Left ventricle myocardium inferior (tissue), 1 donor: ENCODE measurements at regions not wholly inside any gene's neighbourhood (a gene's known extent, or its start where the extent isn't known, plus 50 kb on each side); places are given as distances from the start of the nearest gene placed in this dataset.

Experiments used
- DNase-seq: peaks from one replicate; pipeline ENCODE4 v3.0.0-alpha.2; 2020
- H3K27ac ChIP-seq: fragments of 200-600 bp; replicated peaks from 2 replicates; pipeline ENCODE4 v1.8.0; 2021
- H3K27me3 ChIP-seq: fragments of 200-600 bp; 2 replicates; pipeline ENCODE4 v1.8.0; 2021; ENCODE audit warnings: low read depth
- H3K36me3 ChIP-seq: fragments of 200-600 bp; 2 replicates; pipeline ENCODE4 v1.8.0; 2021
- H3K4me1 ChIP-seq: fragments of 200-600 bp; 2 replicates; pipeline ENCODE4 v1.8.0; 2021
- H3K4me3 ChIP-seq: fragments of 200-600 bp; 2 replicates; pipeline ENCODE4 v1.8.0; 2021; ENCODE audit warnings: mild to moderate bottlenecking, moderate library complexity
- H3K9me3 ChIP-seq: fragments of 200-600 bp; replicated peaks from 2 replicates; pipeline ENCODE4 v1.8.0; 2021
- CTCF ChIP-seq: fragments of 200-600 bp; IDR thresholded peaks from 2 replicates; pipeline ENCODE4 v1.8.0; 2021; ENCODE audit warnings: antibody characterized with exemption, mild to moderate bottlenecking, borderline replicate concordance
- intact Hi-C: fragments of 100-400 bp; cut with micrococcal nuclease; formaldehyde crosslinking; loops from one replicate; pipeline ENCODE4 v1.11.0; 2022
- donor health status: DM: no; HTN: yes; CAD: no; lungs with severe emphysema.

- intact Hi-C loops: no loop called here
- Histone ChIP-seq H3K4me1 (peaks cover 6% of the 10 kb centered on the region), H3K9me3 (no peaks in the 10 kb centered on the region), H3K36me3 (no peaks in the 10 kb centered on the region), H3K27ac (no peak overlapping the region), H3K27me3 (peaks cover 7% of the 10 kb centered on the region), H3K4me3 (no peak overlapping the region)
- peak; percentile 29 for DNase-seq
- TF ChIP-seq CTCF: no peak
Observed at GRCh38 chr1:209368864-209369598, 214.5 kb upstream of the CAMK1G start.

GRCh38 chr1:209370241-209370995 lies 213.1 kb upstream of the CAMK1G start:
- no peak overlapping the region for H3K27ac ChIP-seq
- intact Hi-C loops: no loop called here
- H3K4me1 ChIP-seq: peaks cover 6% of the 10 kb centered on the region
- no peak for TF ChIP-seq CTCF
- no peak overlapping the region for H3K4me3 ChIP-seq
- DNase-seq: no peak
- peaks cover 7% of the 10 kb centered on the region for H3K27me3 ChIP-seq
- H3K36me3 ChIP-seq: no peaks in the 10 kb centered on the region
- H3K9me3 ChIP-seq: no peaks in the 10 kb centered on the region

- no peak for TF ChIP-seq CTCF
- no peaks in the 10 kb centered on the region for H3K9me3 ChIP-seq
- H3K27me3 ChIP-seq: peaks cover 16% of the 10 kb centered on the region
Observed at GRCh38 chr1:209375097-209375496, 208.4 kb upstream of the CAMK1G start.

GRCh38 chr1:209375671-209376365 lies 207.7 kb upstream of the CAMK1G start:
- DNase-seq: no peak
- no peaks in the 10 kb centered on the region for H3K4me1 ChIP-seq
- H3K27me3 ChIP-seq: peaks cover 16% of the 10 kb centered on the region
- no peak for TF ChIP-seq CTCF
- no peak overlapping the region for H3K27ac ChIP-seq
- no peaks in the 10 kb centered on the region for H3K9me3 ChIP-seq
- H3K36me3 ChIP-seq: no peaks in the 10 kb centered on the region
- intact Hi-C loops: no loop called here
- no peak overlapping the region for H3K4me3 ChIP-seq

More at GRCh38 chr1:209375097-209375496, 208.4 kb upstream of the CAMK1G start:
- no peak for DNase-seq
- H3K4me3 ChIP-seq: no peak overlapping the region
- no peak overlapping the region for H3K27ac ChIP-seq
- intact Hi-C loops: no loop called here
- H3K4me1 ChIP-seq: no peaks in the 10 kb centered on the region
- H3K36me3 ChIP-seq: no peaks in the 10 kb centered on the region

GRCh38 chr1:209376774-209377173 lies 206.7 kb upstream of the CAMK1G start:
- H3K4me1 ChIP-seq: no peaks in the 10 kb centered on the region
- H3K9me3 ChIP-seq: no peaks in the 10 kb centered on the region
- H3K4me3 ChIP-seq: no peak overlapping the region
- intact Hi-C loops: no loop called here
- no peaks in the 10 kb centered on the region for H3K36me3 ChIP-seq
- no peak for TF ChIP-seq CTCF
- no peak for DNase-seq
- H3K27ac ChIP-seq: no peak overlapping the region
- H3K27me3 ChIP-seq: peaks cover 16% of the 10 kb centered on the region
